ENCODE measurements at regions not wholly inside any gene's neighbourhood (a gene's known extent, or its start where the extent isn't known, plus 50 kb on each side); places are given as distances from the start of the nearest gene placed in this dataset.

- DNase-seq (ENCODE audit: low read depth) = no peak
- TF ChIP-seq, protein P1, sequence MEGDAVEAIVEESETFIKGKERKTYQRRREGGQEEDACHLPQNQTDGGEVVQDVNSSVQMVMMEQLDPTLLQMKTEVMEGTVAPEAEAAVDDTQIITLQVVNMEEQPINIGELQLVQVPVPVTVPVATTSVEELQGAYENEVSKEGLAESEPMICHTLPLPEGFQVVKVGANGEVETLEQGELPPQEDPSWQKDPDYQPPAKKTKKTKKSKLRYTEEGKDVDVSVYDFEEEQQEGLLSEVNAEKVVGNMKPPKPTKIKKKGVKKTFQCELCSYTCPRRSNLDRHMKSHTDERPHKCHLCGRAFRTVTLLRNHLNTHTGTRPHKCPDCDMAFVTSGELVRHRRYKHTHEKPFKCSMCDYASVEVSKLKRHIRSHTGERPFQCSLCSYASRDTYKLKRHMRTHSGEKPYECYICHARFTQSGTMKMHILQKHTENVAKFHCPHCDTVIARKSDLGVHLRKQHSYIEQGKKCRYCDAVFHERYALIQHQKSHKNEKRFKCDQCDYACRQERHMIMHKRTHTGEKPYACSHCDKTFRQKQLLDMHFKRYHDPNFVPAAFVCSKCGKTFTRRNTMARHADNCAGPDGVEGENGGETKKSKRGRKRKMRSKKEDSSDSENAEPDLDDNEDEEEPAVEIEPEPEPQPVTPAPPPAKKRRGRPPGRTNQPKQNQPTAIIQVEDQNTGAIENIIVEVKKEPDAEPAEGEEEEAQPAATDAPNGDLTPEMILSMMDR (conservative IDR thresholded peaks at IDR 0.05; ENCODE audit: low read depth, low read length) = no peak
- no peak overlapping the region for H3K4me3 ChIP-seq (ENCODE audit: low read depth, low read length)
Observed at GRCh38 chr18:38263066-38263465, 697.5 kb upstream of the CELF4 start.

GRCh38 chr18:38262661-38263060 lies 697.1 kb upstream of the CELF4 start:
- DNase-seq (ENCODE audit: low read depth) = no peak
- H3K4me3 ChIP-seq (ENCODE audit: low read depth, low read length) = no peak overlapping the region
- TF ChIP-seq, protein P1 (conservative IDR thresholded peaks at IDR 0.05; ENCODE audit: low read depth, low read length) = no peak

- TF ChIP-seq, protein P1 (conservative IDR thresholded peaks at IDR 0.05; ENCODE audit: low read depth, low read length) = no peak
- no peak for DNase-seq (ENCODE audit: low read depth)
- H3K4me3 ChIP-seq (ENCODE audit: low read depth, low read length) = no peak overlapping the region
Observed at GRCh38 chr18:38257661-38258060, 692.1 kb upstream of the CELF4 start.

- no peak overlapping the region for H3K4me3 ChIP-seq (ENCODE audit: low read depth, low read length)
- TF ChIP-seq, protein P1 (conservative IDR thresholded peaks at IDR 0.05; ENCODE audit: low read depth, low read length) = no peak
- no peak for DNase-seq (ENCODE audit: low read depth)
Observed at GRCh38 chr18:38256366-38256765, 690.8 kb upstream of the CELF4 start.

GRCh38 chr18:38250971-38251370 lies 685.4 kb upstream of the CELF4 start:
- H3K4me3 ChIP-seq (ENCODE audit: low read depth, low read length) = no peak overlapping the region
- DNase-seq (ENCODE audit: low read depth) = no peak
- TF ChIP-seq, protein P1 (conservative IDR thresholded peaks at IDR 0.05; ENCODE audit: low read depth, low read length) = no peak

- no peak for DNase-seq (ENCODE audit: low read depth)
- H3K4me3 ChIP-seq (ENCODE audit: low read depth, low read length) = no peak overlapping the region
- TF ChIP-seq, protein P1 (conservative IDR thresholded peaks at IDR 0.05; ENCODE audit: low read depth, low read length) = no peak
Observed at GRCh38 chr18:38244480-38244879, 678.9 kb upstream of the CELF4 start.

- TF ChIP-seq, protein P1 (conservative IDR thresholded peaks at IDR 0.05; ENCODE audit: low read depth, low read length) = no peak
- no peak for DNase-seq (ENCODE audit: low read depth)
- H3K4me3 ChIP-seq (ENCODE audit: low read depth, low read length) = no peak overlapping the region
Observed at GRCh38 chr18:38243291-38243690, 677.7 kb upstream of the CELF4 start.
